Upper lobe of right lung (tissue), 1 donor: ENCODE measurements at regions not wholly inside any gene's neighbourhood (a gene's known extent, or its start where the extent isn't known, plus 50 kb on each side); places are given as distances from the start of the nearest gene placed in this dataset.

ENCODE experiments used
- ATAC-seq: fragments of 200-7000 bp; cut with Tn5 transposase; one replicate; pipeline ENCODE4 v1.9.1; 2020; ENCODE audit warnings: mild to moderate bottlenecking, moderate library complexity
- DNase-seq: peaks from one replicate; pipeline ENCODE4 v3.0.0-alpha.2; 2020
- H3K27ac ChIP-seq: fragments of 200-600 bp; one replicate; pipeline ENCODE4 v1.8.0; 2022
- H3K27me3 ChIP-seq: fragments of 200-600 bp; one replicate; pipeline ENCODE4 v1.8.0; 2022; ENCODE audit warnings: mild to moderate bottlenecking
- H3K36me3 ChIP-seq: fragments of 200-600 bp; one replicate; pipeline ENCODE4 v1.8.0; 2022
- H3K4me1 ChIP-seq: fragments of 200-600 bp; one replicate; pipeline ENCODE4 v1.8.0; 2022
- H3K4me3 ChIP-seq: fragments of 200-600 bp; one replicate; pipeline ENCODE4 v1.8.0; 2022; ENCODE audit warnings: mild to moderate bottlenecking
- H3K9me3 ChIP-seq: fragments of 200-600 bp; one replicate; pipeline ENCODE4 v1.8.0; 2022
- CTCF ChIP-seq: fragments of 200-600 bp; IDR thresholded peaks from one replicate; pipeline ENCODE4 v1.8.0; 2022; ENCODE audit warnings: antibody characterized with exemption
- intact Hi-C: fragments of 100-400 bp; cut with DNase I; formaldehyde crosslinking; loops from one replicate; pipeline ENCODE4 v1.11.0; 2022
- donor health status: DM: no; HTN: yes; CAD: no; lungs with severe emphysema.

GRCh38 chr5:27497491-27497890 is 459.1 kb upstream of the CDH9 start:
- Histone ChIP-seq H3K9me3 (no peaks in the 10 kb centered on the region), H3K27ac (no peak overlapping the region), H3K4me3 (no peak overlapping the region), H3K27me3 (no peaks in the 10 kb centered on the region), H3K36me3 (no peaks in the 10 kb centered on the region), H3K4me1 (no peaks in the 10 kb centered on the region)
- no peak for DNase-seq
- no peak for TF ChIP-seq CTCF
- intact Hi-C loops, result no loop called here
- no peak for ATAC-seq

DNA sequence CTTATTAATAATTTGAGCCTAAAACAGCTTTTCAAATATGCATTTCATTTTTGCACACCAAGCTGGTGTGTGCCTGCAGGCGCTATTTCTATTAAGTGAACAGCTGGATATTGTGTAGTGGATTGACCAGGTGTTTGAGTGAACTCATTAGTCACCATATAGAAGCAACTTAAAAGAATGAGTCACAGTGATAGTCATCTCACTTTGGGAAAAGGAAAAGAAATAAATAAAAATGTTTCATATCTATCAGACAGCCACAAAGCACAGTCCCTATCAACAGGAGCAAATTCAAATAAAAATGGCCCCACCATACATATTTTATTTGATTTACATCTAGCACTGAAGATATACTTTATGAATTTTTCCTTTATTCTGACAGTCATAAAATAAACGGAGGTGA is 456.5 kb upstream of the CDH9 start:
- no peaks in the 10 kb centered on the region for H3K27me3 ChIP-seq

GRCh38 chr5:27491746-27492439 is 453.5 kb upstream of the CDH9 start:
- DNase-seq (no peak), ATAC-seq (no peak)
- Histone ChIP-seq H3K9me3 (no peaks in the 10 kb centered on the region), H3K4me3 (no peak overlapping the region), H3K4me1 (no peaks in the 10 kb centered on the region), H3K27ac (no peak overlapping the region), H3K36me3 (no peaks in the 10 kb centered on the region), H3K27me3 (no peaks in the 10 kb centered on the region)
- no peak for TF ChIP-seq CTCF
- intact Hi-C loops, result no loop called here

More for the DNA sequence above, 456.5 kb upstream of the CDH9 start:
- intact Hi-C loops, result no loop called here
- Histone ChIP-seq H3K27ac (no peak overlapping the region), H3K9me3 (no peaks in the 10 kb centered on the region), H3K4me1 (no peaks in the 10 kb centered on the region), H3K36me3 (no peaks in the 10 kb centered on the region), H3K4me3 (no peak overlapping the region)
- no peak for ATAC-seq
- DNase-seq, result no peak
- no peak for TF ChIP-seq CTCF

GRCh38 chr5:27491047-27491446 is 452.7 kb upstream of the CDH9 start:
- TF ChIP-seq CTCF, result no peak
- no peak for ATAC-seq
- H3K27me3 ChIP-seq, result no peaks in the 10 kb centered on the region
- no peak overlapping the region for H3K27ac ChIP-seq
- no peak overlapping the region for H3K4me3 ChIP-seq
- no peaks in the 10 kb centered on the region for H3K4me1 ChIP-seq
- no peak for DNase-seq
- intact Hi-C loops, result no loop called here
- no peaks in the 10 kb centered on the region for H3K36me3 ChIP-seq
- no peaks in the 10 kb centered on the region for H3K9me3 ChIP-seq

- H3K4me3 ChIP-seq, result no peak overlapping the region
- no peaks in the 10 kb centered on the region for H3K4me1 ChIP-seq
- H3K36me3 ChIP-seq, result no peaks in the 10 kb centered on the region
- no peak overlapping the region for H3K27ac ChIP-seq
- TF ChIP-seq CTCF, result no peak
- no peaks in the 10 kb centered on the region for H3K9me3 ChIP-seq
- DNase-seq (no peak), ATAC-seq (no peak)
- intact Hi-C loops, result no loop called here
- H3K27me3 ChIP-seq, result no peaks in the 10 kb centered on the region
These were observed 451.3 kb upstream of the CDH9 start for GRCh38 chr5:27489701-27490100.

- Histone ChIP-seq H3K4me1 (no peaks in the 10 kb centered on the region), H3K27me3 (no peaks in the 10 kb centered on the region), H3K9me3 (no peaks in the 10 kb centered on the region), H3K27ac (no peak overlapping the region), H3K4me3 (no peak overlapping the region), H3K36me3 (no peaks in the 10 kb centered on the region)
- no peak for DNase-seq
- no peak for ATAC-seq
- TF ChIP-seq CTCF, result no peak
- intact Hi-C loops, result no loop called here
These were observed 444.3 kb upstream of the CDH9 start for GRCh38 chr5:27482663-27483062.
